SK-N-SH (cell line): ENCODE measurements at regions not wholly inside any gene's neighbourhood (a gene's known extent, or its start where the extent isn't known, plus 50 kb on each side); places are given as distances from the start of the nearest gene placed in this dataset.

ENCODE experiments used
- CTCF ChIA-PET: fragments of 300-600, 350-600 bp; formaldehyde crosslinking; extraction: SDS; loops from one replicate; lab custom pipeline; 2021; lab: Yijun Ruan, JAX
- POLR2A ChIA-PET: fragments of 350-600 bp; sonication (Branson Sonifier 250); formaldehyde crosslinking; extraction: SDS; loops from one replicate; lab custom pipeline; 2020; ENCODE audit warnings: antibody characterized with exemption, inconsistent platforms; lab: Yijun Ruan, JAX
- DNase-seq: peaks from one replicate; pipeline ENCODE4 v3.0.0; 2012
- H2AFZ ChIP-seq: fragments of 200-600 bp; sonication (generic); 2 replicates; pipeline ENCODE4 v1.8.1; 2016; ENCODE audit warnings: antibody characterized with exemption, mild to moderate bottlenecking, low read depth
- H3F3A ChIP-seq: fragments of 200-600 bp; sonication (generic); replicated peaks from 2 replicates; pipeline ENCODE3; 2016; ENCODE audit warnings: antibody characterized with exemption, mild to moderate bottlenecking; ENCODE audit not compliant: insufficient read depth
- H3K27ac ChIP-seq, 2 experiments: fragments of 200-500 bp in 1 of 2; fragments of 200-600 bp in 1 of 2; sonication (Bioruptor generic) in 1 of 2; sonication (generic), shearing (Covaris generic) in 1 of 2; 2 replicates each; pipeline versions ENCODE4 v1.5.1 to v1.6.1; 2014 to 2016; ENCODE audit warnings: low read depth in 2 of 2, inconsistent platforms in 1 of 2, low read length in 1 of 2, mild to moderate bottlenecking in 1 of 2, mixed read lengths in 1 of 2
- H3K27me3 ChIP-seq: fragments of 200-600 bp; sonication (generic), shearing (Covaris generic); 2 replicates; pipeline ENCODE4 v1.6.1; 2016; ENCODE audit warnings: mixed run types; ENCODE audit not compliant: insufficient read depth
- H3K36me3 ChIP-seq, 2 experiments: fragments of 200-500 bp in 1 of 2; fragments of 200-600 bp in 1 of 2; sonication (Bioruptor generic) in 1 of 2; sonication (generic) in 1 of 2; replicated peaks in 1 of 2; 2 replicates each; pipeline versions ENCODE3 to v1.5.1; 2014 to 2016; ENCODE audit warnings: low read length in 1 of 2, mild to moderate bottlenecking in 1 of 2; ENCODE audit not compliant: insufficient read depth in 2 of 2, control insufficient read depth in 1 of 2
- H3K4me1 ChIP-seq, 2 experiments: fragments of 200-500 bp in 1 of 2; fragments of 200-600 bp in 1 of 2; sonication (Bioruptor generic) in 1 of 2; sonication (generic), shearing (Covaris generic) in 1 of 2; 2 replicates each; pipeline versions ENCODE4 v1.5.1 to v1.6.1; 2014 to 2016; ENCODE audit warnings: low read depth in 1 of 2, low read length in 1 of 2, mixed run types in 1 of 2; ENCODE audit not compliant: insufficient read depth in 2 of 2, control insufficient read depth in 1 of 2
- H3K4me2 ChIP-seq: fragments of 200-600 bp; sonication (generic), shearing (Covaris generic); 2 replicates; pipeline ENCODE4 v1.6.1; 2017; ENCODE audit warnings: mixed run types
- H3K4me3 ChIP-seq, 2 experiments: fragments of 200-500 bp in 1 of 2; fragments of 200-600 bp in 1 of 2; sonication (Bioruptor generic) in 1 of 2; sonication (generic), shearing (Covaris generic) in 1 of 2; 2 replicates each; pipeline versions ENCODE4 v1.5.1 to v1.8.1; 2014 to 2016; ENCODE audit warnings: low read depth in 2 of 2, inconsistent platforms in 1 of 2, low read length in 1 of 2, mild to moderate bottlenecking in 1 of 2, mixed read lengths in 1 of 2, moderate library complexity in 1 of 2
- H3K79me2 ChIP-seq: fragments of 200-600 bp; sonication (generic); 2 replicates; pipeline ENCODE4 v1.8.1; 2017; ENCODE audit warnings: mild to moderate bottlenecking; ENCODE audit not compliant: insufficient read depth
- H3K9ac ChIP-seq: fragments of 200-600 bp; sonication (generic); 2 replicates; pipeline ENCODE4 v1.6.1; 2017; ENCODE audit warnings: mixed run types
- H3K9me2 ChIP-seq: fragments of 200-600 bp; sonication (generic); 2 replicates; pipeline ENCODE4 v1.6.1; 2017; ENCODE audit warnings: mixed run types
- H3K9me3 ChIP-seq: fragments of 200-600 bp; sonication (generic); 2 replicates; pipeline ENCODE4 v1.6.1; 2017; ENCODE audit warnings: mixed run types, mild to moderate bottlenecking, moderate library complexity
- H4K20me1 ChIP-seq: fragments of 200-600 bp; sonication (generic); 2 replicates; pipeline ENCODE4 v1.6.1; 2017; ENCODE audit warnings: mild to moderate bottlenecking, mixed run types; ENCODE audit not compliant: insufficient read depth
- CHD2 ChIP-seq: fragments of 150-350 bp; IDR thresholded peaks from 2 replicates; pipeline ENCODE4 v1.6.1; 2018; ENCODE audit warnings: low read length; ENCODE audit not compliant: partially characterized antibody
- ELF1 ChIP-seq: IDR thresholded peaks from 2 replicates; pipeline ENCODE4 v1.4.0; 2012
- EP300 ChIP-seq, 2 experiments: IDR thresholded peaks; 2 replicates each; pipeline versions ENCODE4 v1.4.0 to v1.6.1; 2012; ENCODE audit warnings: borderline replicate concordance in 1 of 2, low read depth in 1 of 2, low read length in 1 of 2
- EZH2phosphoT487 ChIP-seq: fragments of 200-600 bp; sonication (generic); IDR thresholded peaks from 2 replicates; pipeline ENCODE4 v1.6.1; 2017; ENCODE audit warnings: low read depth, mixed run types, mild to moderate bottlenecking, antibody characterized with exemption, moderate library complexity, borderline replicate concordance
- GABPA ChIP-seq: IDR thresholded peaks from 2 replicates; pipeline ENCODE4 v1.4.0; 2012; ENCODE audit warnings: low read depth, mild to moderate bottlenecking
- GATA2 ChIP-seq: sonication (generic); formaldehyde crosslinking; IDR thresholded peaks from 2 replicates; pipeline ENCODE4 v1.5.0; 2020; ENCODE audit warnings: mild to moderate bottlenecking, missing genetic modification reagents
- NFIC ChIP-seq: IDR thresholded peaks from 2 replicates; pipeline ENCODE4 v1.4.0; 2012; ENCODE audit warnings: borderline replicate concordance
- NRF1 ChIP-seq: IDR thresholded peaks from 2 replicates; pipeline ENCODE4 v1.6.1; 2012; ENCODE audit warnings: low read depth, mild to moderate bottlenecking, low read length
- RFX5 ChIP-seq: IDR thresholded peaks from 2 replicates; pipeline ENCODE4 v1.6.1; 2012; ENCODE audit warnings: mild to moderate bottlenecking, improper control_type of control experiment, low read length
- ZBTB33 ChIP-seq: IDR thresholded peaks from 2 replicates; pipeline ENCODE4 v1.4.0; 2012; ENCODE audit warnings: low read depth, borderline replicate concordance
- WGBS: methylation state at CpG from one replicate; pipeline ENCODE4 v1.1.6; 2017; ENCODE audit warnings: low lambda C conversion rate; 5-methylcytosine and 5-hydroxymethylcytosine counted together
- TF ChIP-seq, protein P1 (sequence below): IDR thresholded peaks from 2 replicates; pipeline ENCODE4 v1.4.0; 2012; ENCODE audit warnings: low read depth

DNA sequence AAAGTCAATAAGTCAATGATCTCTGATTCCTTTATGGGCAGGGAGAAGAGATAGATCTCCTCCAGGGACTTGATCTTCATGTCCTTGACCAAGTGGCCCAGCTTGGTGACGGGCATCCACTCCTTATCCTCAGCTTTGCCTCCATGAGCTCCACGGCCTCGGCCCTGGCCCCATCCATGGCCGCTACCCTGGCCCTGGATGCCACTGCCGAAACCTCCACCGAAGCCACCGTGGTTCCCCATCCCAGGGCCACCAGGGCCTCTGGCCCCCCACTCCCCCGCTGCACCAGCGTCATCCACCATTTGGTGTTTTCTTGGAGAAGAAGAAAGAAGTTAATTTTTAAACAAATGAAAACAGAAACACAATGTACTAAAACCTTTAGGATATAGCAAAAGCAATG is 518.1 kb downstream of the GRXCR1 start (continued):
- no peak for TF ChIP-seq GABPA
- TF ChIP-seq, all 33 proteins: peak for 0

DNA sequence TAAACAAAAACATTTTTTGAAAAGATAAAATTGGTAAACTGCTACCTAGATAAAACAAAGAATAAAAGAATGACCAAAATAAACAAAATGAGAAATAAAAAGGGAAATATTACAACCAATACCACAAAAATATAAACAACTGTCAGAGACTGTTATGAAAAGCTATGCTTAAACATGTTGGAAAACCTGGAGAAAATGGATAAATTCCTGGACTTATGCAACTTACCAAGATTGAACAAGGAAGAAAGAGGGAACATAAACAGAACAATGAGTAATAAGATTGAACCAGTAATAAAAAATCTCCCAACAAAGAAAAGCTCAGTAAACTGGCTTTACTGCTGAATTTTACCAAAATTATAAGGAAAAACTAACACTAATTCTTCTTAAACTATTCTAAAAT is 518.7 kb downstream of the GRXCR1 start:
- Histone ChIP-seq H3K27me3 (no peaks in the 10 kb centered on the region), H3K4me3 (no peak overlapping the region), H3K4me1 (no peaks in the 10 kb centered on the region), H3K4me2 (no peak overlapping the region), H3K9ac (no peak overlapping the region), H3F3A (no peaks in the 10 kb centered on the region), H2AFZ (no peak overlapping the region), H3K9me2 (no peaks in the 10 kb centered on the region), H3K27ac (no peak overlapping the region), H4K20me1 (no peaks in the 10 kb centered on the region), H3K79me2 (no peaks in the 10 kb centered on the region), H3K9me3 (peaks cover 5% of the 10 kb centered on the region; the same call in 1 of the 2 replicates), H3K36me3 (no peaks in the 10 kb centered on the region)
- DNase-seq, result no peak
- POLR2A ChIA-PET, result no interaction called here
- CTCF ChIA-PET, result no interaction called here
- no peak for TF ChIP-seq GATA2
- TF ChIP-seq ZBTB33, result no peak
- TF ChIP-seq CHD2, result no peak
- TF ChIP-seq NFIC, result no peak
- TF ChIP-seq ELF1, result no peak
- TF ChIP-seq NRF1, result no peak

- no peaks in the 10 kb centered on the region for H3K9me2 ChIP-seq
- no peaks in the 10 kb centered on the region for H3K4me1 ChIP-seq
- no peak overlapping the region for H3K4me2 ChIP-seq
- H3K27ac ChIP-seq, result no peak overlapping the region
- H2AFZ ChIP-seq, result no peak overlapping the region
- TF ChIP-seq RFX5 (no peak), EZH2phosphoT487 (no peak), CHD2 (no peak), EP300 (IDR thresholded peaks at IDR 0.05; ENCODE audit: borderline replicate concordance in 1 of 2, low read depth in 1 of 2, low read length in 1 of 2) (no peak), NFIC (no peak)
- TF ChIP-seq, protein P1, sequence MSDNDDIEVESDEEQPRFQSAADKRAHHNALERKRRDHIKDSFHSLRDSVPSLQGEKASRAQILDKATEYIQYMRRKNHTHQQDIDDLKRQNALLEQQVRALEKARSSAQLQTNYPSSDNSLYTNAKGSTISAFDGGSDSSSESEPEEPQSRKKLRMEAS, result no peak
- no peak overlapping the region for H3K9ac ChIP-seq
- DNase-seq, result no peak
- H3F3A ChIP-seq, result no peaks in the 10 kb centered on the region
- H3K27me3 ChIP-seq, result no peaks in the 10 kb centered on the region
- H3K36me3 ChIP-seq, result no peaks in the 10 kb centered on the region
- POLR2A ChIA-PET, result no interaction called here
- no peak overlapping the region for H3K4me3 ChIP-seq
- H3K79me2 ChIP-seq, result no peaks in the 10 kb centered on the region
- WGBS, result 23% methylated on average over 1 of the region's 1 CpG
- H4K20me1 ChIP-seq, result no peaks in the 10 kb centered on the region
- CTCF ChIA-PET, result interaction anchor here (0.6 kb wide), 1 partner anchor 80 kb away, joined by 3 read pairs; no protein-coding TSS in a partner anchor
- no peaks in the 10 kb centered on the region for H3K9me3 ChIP-seq
Observed at GRCh38 chr4:43423276-43423675, 530.8 kb downstream of the GRXCR1 start.
